ENCODE measurements at regions not wholly inside any gene's neighbourhood (a gene's known extent, or its start where the extent isn't known, plus 50 kb on each side); places are given as distances from the start of the nearest gene placed in this dataset.

GRCh38 chr17:62892870-62893338, 73.1 kb upstream of the TANC2 start:
- Mint-ChIP-seq H3K27ac (peak overlapping the region; percentile 5), H3K4me1 (peaks cover 9% of the 10 kb centered on the region), H3K9me3 (no peaks in the 10 kb centered on the region), H3K4me3 (no peak overlapping the region), H3K27me3 (peaks cover 3% of the 10 kb centered on the region), H3K36me3 (no peaks in the 10 kb centered on the region)
- DNase-seq (no peak), ATAC-seq (ENCODE audit: low read depth) (peak; percentile 91)
- POLR2A ChIA-PET: no interaction called here

GRCh38 chr17:62892061-62892675, 73.9 kb upstream of the TANC2 start:
- peaks cover 3% of the 10 kb centered on the region for H3K27me3 Mint-ChIP-seq
- ATAC-seq (ENCODE audit: low read depth) (no peak), DNase-seq (no peak)
- POLR2A ChIA-PET: no interaction called here
- no peak overlapping the region for H3K27ac Mint-ChIP-seq
- H3K4me3 Mint-ChIP-seq: no peak overlapping the region
- no peaks in the 10 kb centered on the region for H3K36me3 Mint-ChIP-seq
- H3K9me3 Mint-ChIP-seq: peaks cover 2% of the 10 kb centered on the region
- H3K4me1 Mint-ChIP-seq: peaks cover 9% of the 10 kb centered on the region

- POLR2A ChIA-PET: no interaction called here
- Mint-ChIP-seq H3K4me1 (peaks cover 9% of the 10 kb centered on the region), H3K27me3 (peaks cover 3% of the 10 kb centered on the region), H3K9me3 (peaks cover 2% of the 10 kb centered on the region), H3K27ac (no peak overlapping the region), H3K4me3 (no peak overlapping the region), H3K36me3 (no peaks in the 10 kb centered on the region)
- DNase-seq: no peak
- ATAC-seq (ENCODE audit: low read depth): no peak
Measured at GRCh38 chr17:62891659-62892058, 74.4 kb upstream of the TANC2 start.

- H3K4me3 Mint-ChIP-seq: no peak overlapping the region
- DNase-seq (no peak), ATAC-seq (ENCODE audit: low read depth) (no peak)
- H3K9me3 Mint-ChIP-seq: peaks cover 2% of the 10 kb centered on the region
- peaks cover 9% of the 10 kb centered on the region for H3K27me3 Mint-ChIP-seq
- no peaks in the 10 kb centered on the region for H3K36me3 Mint-ChIP-seq
- POLR2A ChIA-PET: no interaction called here
- H3K27ac Mint-ChIP-seq: no peak overlapping the region
- peaks cover 9% of the 10 kb centered on the region for H3K4me1 Mint-ChIP-seq
Measured at GRCh38 chr17:62888765-62889164, 77.3 kb upstream of the TANC2 start.

GRCh38 chr17:62888148-62888547, 77.9 kb upstream of the TANC2 start:
- peaks cover 9% of the 10 kb centered on the region for H3K27me3 Mint-ChIP-seq
- H3K4me1 Mint-ChIP-seq: peaks cover 7% of the 10 kb centered on the region
- no peak overlapping the region for H3K27ac Mint-ChIP-seq
- ATAC-seq (ENCODE audit: low read depth) (no peak), DNase-seq (no peak)
- H3K36me3 Mint-ChIP-seq: no peaks in the 10 kb centered on the region
- peaks cover 2% of the 10 kb centered on the region for H3K9me3 Mint-ChIP-seq
- POLR2A ChIA-PET: no interaction called here
- no peak overlapping the region for H3K4me3 Mint-ChIP-seq

- ATAC-seq (ENCODE audit: low read depth) (no peak), DNase-seq (no peak)
- no peak overlapping the region for H3K4me3 Mint-ChIP-seq
- peaks cover under 1% of the 10 kb centered on the region for H3K4me1 Mint-ChIP-seq
- no peaks in the 10 kb centered on the region for H3K36me3 Mint-ChIP-seq
- no peak overlapping the region for H3K27ac Mint-ChIP-seq
- H3K27me3 Mint-ChIP-seq: peaks cover 9% of the 10 kb centered on the region
- POLR2A ChIA-PET: no interaction called here
- peaks cover 2% of the 10 kb centered on the region for H3K9me3 Mint-ChIP-seq
Measured at GRCh38 chr17:62887437-62887836, 78.6 kb upstream of the TANC2 start.

- no peak for DNase-seq
- no peak for ATAC-seq (ENCODE audit: low read depth)
- Mint-ChIP-seq H3K27me3 (peaks cover 18% of the 10 kb centered on the region), H3K27ac (no peak overlapping the region), H3K4me1 (peaks cover 1% of the 10 kb centered on the region), H3K9me3 (peaks cover 2% of the 10 kb centered on the region), H3K36me3 (no peaks in the 10 kb centered on the region), H3K4me3 (no peak overlapping the region)
- POLR2A ChIA-PET: no interaction called here
Measured at GRCh38 chr17:62884781-62885180, 76.7 kb upstream of the MARCHF10 start.

GRCh38 chr17:62882878-62883277, 74.8 kb upstream of the MARCHF10 start:
- H3K9me3 Mint-ChIP-seq: peaks cover 2% of the 10 kb centered on the region
- H3K27me3 Mint-ChIP-seq: peaks cover 17% of the 10 kb centered on the region
- POLR2A ChIA-PET: no interaction called here
- no peak for DNase-seq
- H3K27ac Mint-ChIP-seq: no peak overlapping the region
- H3K36me3 Mint-ChIP-seq: no peaks in the 10 kb centered on the region
- ATAC-seq (ENCODE audit: low read depth): no peak
- no peak overlapping the region for H3K4me3 Mint-ChIP-seq
- H3K4me1 Mint-ChIP-seq: peaks cover 1% of the 10 kb centered on the region

GRCh38 chr17:62882284-62882683, 74.2 kb upstream of the MARCHF10 start:
- ATAC-seq (ENCODE audit: low read depth) (no peak), DNase-seq (no peak)
- POLR2A ChIA-PET: no interaction called here
- Mint-ChIP-seq H3K9me3 (no peaks in the 10 kb centered on the region), H3K27me3 (peaks cover 19% of the 10 kb centered on the region), H3K27ac (no peak overlapping the region), H3K4me1 (peaks cover 1% of the 10 kb centered on the region), H3K36me3 (no peaks in the 10 kb centered on the region), H3K4me3 (no peak overlapping the region)

GRCh38 chr17:62880120-62880519, 72.0 kb upstream of the MARCHF10 start:
- POLR2A ChIA-PET: no interaction called here
- ATAC-seq (ENCODE audit: low read depth) (no peak), DNase-seq (no peak)
- Mint-ChIP-seq H3K27ac (no peak overlapping the region), H3K9me3 (no peaks in the 10 kb centered on the region), H3K4me3 (no peak overlapping the region), H3K36me3 (no peaks in the 10 kb centered on the region), H3K27me3 (peaks cover 19% of the 10 kb centered on the region), H3K4me1 (peaks cover 1% of the 10 kb centered on the region)

- H3K4me3 Mint-ChIP-seq: no peak overlapping the region
- DNase-seq (no peak), ATAC-seq (ENCODE audit: low read depth) (no peak)
- H3K27me3 Mint-ChIP-seq: peaks cover 21% of the 10 kb centered on the region
- H3K27ac Mint-ChIP-seq: no peak overlapping the region
- POLR2A ChIA-PET: no interaction called here
- H3K9me3 Mint-ChIP-seq: no peaks in the 10 kb centered on the region
- H3K36me3 Mint-ChIP-seq: no peaks in the 10 kb centered on the region
- no peaks in the 10 kb centered on the region for H3K4me1 Mint-ChIP-seq
Measured at GRCh38 chr17:62876673-62877405, 68.7 kb upstream of the MARCHF10 start.

- POLR2A ChIA-PET: no interaction called here
- no peaks in the 10 kb centered on the region for H3K36me3 Mint-ChIP-seq
- no peaks in the 10 kb centered on the region for H3K4me1 Mint-ChIP-seq
- no peaks in the 10 kb centered on the region for H3K9me3 Mint-ChIP-seq
- H3K4me3 Mint-ChIP-seq: no peak overlapping the region
- ATAC-seq (ENCODE audit: low read depth) (no peak), DNase-seq (no peak)
- H3K27me3 Mint-ChIP-seq: peaks cover 18% of the 10 kb centered on the region
- H3K27ac Mint-ChIP-seq: no peak overlapping the region
Measured at GRCh38 chr17:62876063-62876462, 67.9 kb upstream of the MARCHF10 start.

GRCh38 chr17:62875296-62875695, 67.2 kb upstream of the MARCHF10 start:
- Mint-ChIP-seq H3K36me3 (no peaks in the 10 kb centered on the region), H3K27me3 (peaks cover 18% of the 10 kb centered on the region), H3K9me3 (no peaks in the 10 kb centered on the region), H3K4me1 (no peaks in the 10 kb centered on the region), H3K4me3 (no peak overlapping the region), H3K27ac (no peak overlapping the region)
- no peak for DNase-seq
- ATAC-seq (ENCODE audit: low read depth): no peak
- POLR2A ChIA-PET: no interaction called here

GRCh38 chr17:62871291-62871690, 63.2 kb upstream of the MARCHF10 start:
- Mint-ChIP-seq H3K4me1 (no peaks in the 10 kb centered on the region), H3K4me3 (no peak overlapping the region), H3K36me3 (no peaks in the 10 kb centered on the region), H3K9me3 (no peaks in the 10 kb centered on the region), H3K27me3 (peaks cover 11% of the 10 kb centered on the region), H3K27ac (no peak overlapping the region)
- POLR2A ChIA-PET: no interaction called here
- DNase-seq: no peak
- ATAC-seq (ENCODE audit: low read depth): no peak

All from activated naive CD8-positive, alpha-beta T cell treated with anti-CD3 and anti-CD28 coated beads, Interleukin-2, amount 10 ng/mL, durations not matched to agents 7 days and 5 days (primary cell).